CD4-positive, alpha-beta memory T cell (primary cell): ENCODE measurements at regions not wholly inside any gene's neighbourhood (a gene's known extent, or its start where the extent isn't known, plus 50 kb on each side); places are given as distances from the start of the nearest gene placed in this dataset.

Experiments
- CTCF ChIA-PET: fragments of 350-600 bp; sonication (Branson Sonifier 250); formaldehyde crosslinking; loops from one replicate; lab custom pipeline; 2021; ENCODE audit warnings: inconsistent platforms; ENCODE audit not compliant: partially characterized antibody; lab: Charles Lee
- POLR2A ChIA-PET: fragments of 350-600 bp; sonication (Branson Sonifier 250); formaldehyde crosslinking; loops from one replicate; lab custom pipeline; 2021; ENCODE audit not compliant: partially characterized antibody; lab: Charles Lee
- DNase-seq, 5 donors: peaks; one replicate each; pipeline versions ENCODE4 v3.0.0 to v3.0.0-alpha.2; 2020 to 2022; ENCODE audit warnings: mixed read lengths in 1 of 5
- H3K27ac ChIP-seq: one replicate; pipeline ENCODE4 v1.7.0; 2013; ENCODE audit warnings: low read depth, low read length
- H3K27me3 ChIP-seq: 2 replicates; pipeline ENCODE4 v1.7.0; 2013; ENCODE audit warnings: mild to moderate bottlenecking, low read length, moderate library complexity; ENCODE audit not compliant: insufficient read depth
- H3K36me3 ChIP-seq: 2 replicates; pipeline ENCODE4 v1.7.0; 2013; ENCODE audit warnings: mild to moderate bottlenecking, low read length, moderate library complexity; ENCODE audit not compliant: insufficient read depth
- H3K4me1 ChIP-seq: 2 replicates; pipeline ENCODE4 v1.7.0; 2013; ENCODE audit warnings: mild to moderate bottlenecking, low read length, moderate library complexity; ENCODE audit not compliant: insufficient read depth
- H3K4me3 ChIP-seq, 2 donors: one replicate each; pipeline ENCODE4 v1.7.0; 2013; ENCODE audit warnings: low read length in 2 of 2, mild to moderate bottlenecking in 1 of 2
- H3K9me3 ChIP-seq, 2 donors: one replicate each; pipeline ENCODE4 v1.7.0; 2013; ENCODE audit warnings: low read length in 2 of 2, control low read depth in 1 of 2; ENCODE audit not compliant: control insufficient read depth in 1 of 2
- H3K27ac Mint-ChIP-seq, 7 donors: one replicate each; pipeline ENCODE4 v1.8.0; 2020 to 2021; ENCODE audit warnings: mixed read lengths in 7 of 7, mild to moderate bottlenecking in 6 of 7, inconsistent platforms in 3 of 7, moderate library complexity in 3 of 7
- H3K27me3 Mint-ChIP-seq, 2 donors: one replicate each; pipeline ENCODE4 v1.8.0; 2020 to 2021; ENCODE audit warnings: mixed read lengths in 2 of 2
- H3K36me3 Mint-ChIP-seq, 2 donors: one replicate each; pipeline ENCODE4 v1.8.0; 2020 to 2021; ENCODE audit warnings: mixed read lengths in 2 of 2, inconsistent platforms in 1 of 2, mild to moderate bottlenecking in 1 of 2
- H3K4me1 Mint-ChIP-seq, 4 donors: one replicate each; pipeline ENCODE4 v1.8.0; 2020 to 2021; ENCODE audit warnings: mixed read lengths in 4 of 4, mild to moderate bottlenecking in 1 of 4
- H3K4me3 Mint-ChIP-seq, 8 donors: one replicate each; pipeline ENCODE4 v1.8.0; 2020 to 2021; ENCODE audit warnings: mixed read lengths in 8 of 8, mild to moderate bottlenecking in 7 of 8, moderate library complexity in 6 of 8, inconsistent platforms in 3 of 8
- H3K9me3 Mint-ChIP-seq, 8 donors: one replicate each; pipeline ENCODE4 v1.8.0; 2020 to 2021; ENCODE audit warnings: mixed read lengths in 8 of 8, mild to moderate bottlenecking in 5 of 8, inconsistent platforms in 3 of 8, moderate library complexity in 1 of 8
- intact Hi-C: fragments of 100-400 bp; cut with micrococcal nuclease; formaldehyde crosslinking; loops from one replicate; pipeline ENCODE4 v1.15.1; 2023

- H3K27me3 ChIP-seq: no peaks in the 10 kb centered on the region
- no peak overlapping the region for H3K27ac ChIP-seq
- H3K36me3 ChIP-seq: no peaks in the 10 kb centered on the region
- H3K9me3 ChIP-seq: no peaks in the 10 kb centered on the region
- no peak overlapping the region for H3K4me3 ChIP-seq
- CTCF ChIA-PET: interaction anchor here (0.8 to 4.4 kb wide), 5 partner anchors 12 to 335 kb away, joined by 3 to 40 read pairs (median 4); no protein-coding TSS in a partner anchor
- H3K36me3 Mint-ChIP-seq: no peaks in the 10 kb centered on the region
- H3K4me3 Mint-ChIP-seq: no peak overlapping the region
- no peaks in the 10 kb centered on the region for H3K9me3 Mint-ChIP-seq
- H3K27ac Mint-ChIP-seq: peak overlapping the region in 1 of 7 donors; percentile 58
- DNase-seq: no peak
- peaks cover 12 to 23% (median 16%) of the 10 kb centered on the region in 4 donors for H3K4me1 Mint-ChIP-seq
- H3K4me1 ChIP-seq: peaks cover 15% of the 10 kb centered on the region
- H3K27me3 Mint-ChIP-seq: peaks cover 0 to 1% of the 10 kb centered on the region in 2 donors
- intact Hi-C loops: no loop called here
- POLR2A ChIA-PET: no interaction called here
Observed at GRCh38 chr11:10401256-10401655, 53.8 kb upstream of the AMPD3 start.

GRCh38 chr11:10401696-10402392 is 53.2 kb upstream of the AMPD3 start:
- Histone ChIP-seq H3K4me3 (no peak overlapping the region), H3K36me3 (no peaks in the 10 kb centered on the region), H3K4me1 (peaks cover 15% of the 10 kb centered on the region), H3K27ac (no peak overlapping the region), H3K9me3 (no peaks in the 10 kb centered on the region), H3K27me3 (no peaks in the 10 kb centered on the region)
- Mint-ChIP-seq H3K27ac (peak overlapping the region in 3 of 7 donors; percentile 8 to 59 (median 58)), H3K4me3 (no peak overlapping the region), H3K9me3 (no peaks in the 10 kb centered on the region), H3K4me1 (peaks cover 12 to 25% (median 17%) of the 10 kb centered on the region in 4 donors), H3K27me3 (peaks cover 0 to 1% of the 10 kb centered on the region in 2 donors), H3K36me3 (no peaks in the 10 kb centered on the region)
- POLR2A ChIA-PET: no interaction called here
- CTCF ChIA-PET: interaction anchor here (0.9 to 4.4 kb wide), 5 partner anchors 12 to 335 kb away, joined by 3 to 40 read pairs (median 5); no protein-coding TSS in a partner anchor
- DNase-seq: no peak
- intact Hi-C loops: no loop called here
